NCI-H82 treated with DMSO at 0.1 percent for 48 hours (cell line): ENCODE measurements at regions not wholly inside any gene's neighbourhood (a gene's known extent, or its start where the extent isn't known, plus 50 kb on each side); places are given as distances from the start of the nearest gene placed in this dataset.

ENCODE experiments used
- DNase-seq: peaks from one replicate; lab custom pipeline; 2025; ENCODE audit not compliant: unreplicated experiment; lab: John Stamatoyannopoulos, UW

DNA sequence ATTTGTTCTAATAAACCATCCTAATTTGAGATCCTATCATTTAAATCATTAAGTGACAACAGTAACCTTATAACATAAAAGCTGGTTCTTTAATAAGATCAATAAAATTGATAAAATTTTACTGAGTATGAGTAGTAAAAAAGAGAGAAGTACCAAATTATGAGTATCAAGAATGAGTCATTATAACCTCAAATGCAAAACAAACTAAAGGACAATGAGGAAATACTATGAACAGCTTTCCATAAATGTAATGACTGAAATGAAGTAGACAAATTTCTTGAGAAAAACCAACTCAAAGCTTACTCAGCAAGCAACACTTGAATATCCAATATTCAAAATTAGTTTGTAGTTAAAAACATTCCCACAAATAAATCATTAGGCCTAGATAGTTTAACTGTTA is 433.0 kb downstream of the ZEB2 start:
- no peak for DNase-seq

DNA sequence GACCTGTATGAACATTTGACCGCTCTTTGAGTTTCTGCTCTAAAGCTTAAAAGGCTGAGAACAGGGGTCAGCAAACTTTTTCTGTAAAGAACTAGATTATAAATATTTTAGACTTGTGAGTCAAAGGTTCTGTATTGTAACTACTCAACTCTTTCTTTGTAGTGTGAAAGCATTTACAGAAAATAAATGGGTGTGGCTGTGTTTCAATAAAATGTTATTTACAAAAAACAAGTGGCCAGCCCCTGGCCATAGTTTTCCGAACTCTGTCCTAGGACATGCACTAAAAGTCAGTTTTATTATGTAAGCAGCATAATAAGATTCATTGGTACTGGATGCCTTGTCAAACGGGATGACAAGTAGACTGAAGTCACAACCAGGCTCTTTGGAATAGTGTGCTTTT is 434.9 kb downstream of the ZEB2 start:
- no peak for DNase-seq

GRCh38 chr2:144084114-144084661 is 435.7 kb downstream of the ZEB2 start:
- no peak for DNase-seq

GRCh38 chr2:144083211-144083610 is 436.7 kb downstream of the ZEB2 start:
- no peak for DNase-seq

DNA sequence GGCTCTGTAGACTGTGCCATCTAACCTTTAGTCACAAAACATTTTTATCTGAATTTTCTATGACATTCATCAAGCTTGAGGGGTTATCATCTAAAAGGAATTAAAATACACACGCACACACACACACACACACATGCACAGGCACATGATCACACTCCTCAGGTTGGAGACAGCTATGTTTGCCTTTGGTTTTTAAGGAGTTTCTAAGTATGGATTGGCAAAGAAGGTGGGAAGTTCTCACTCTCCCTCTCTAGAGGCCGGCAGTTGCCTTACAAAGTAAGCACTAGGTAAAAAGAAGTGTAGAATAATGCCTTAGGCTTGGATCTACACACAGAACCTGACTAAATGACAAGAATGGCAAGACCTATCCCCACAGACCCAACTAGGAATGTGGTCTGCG is 437.1 kb downstream of the ZEB2 start:
- no peak for DNase-seq

- no peak for DNase-seq
These were observed 437.6 kb downstream of the ZEB2 start for GRCh38 chr2:144082327-144082726.

GRCh38 chr2:144081272-144081671 is 438.6 kb downstream of the ZEB2 start:
- DNase-seq, result no peak

GRCh38 chr2:144079803-144080202 is 440.1 kb downstream of the ZEB2 start:
- no peak for DNase-seq

DNA sequence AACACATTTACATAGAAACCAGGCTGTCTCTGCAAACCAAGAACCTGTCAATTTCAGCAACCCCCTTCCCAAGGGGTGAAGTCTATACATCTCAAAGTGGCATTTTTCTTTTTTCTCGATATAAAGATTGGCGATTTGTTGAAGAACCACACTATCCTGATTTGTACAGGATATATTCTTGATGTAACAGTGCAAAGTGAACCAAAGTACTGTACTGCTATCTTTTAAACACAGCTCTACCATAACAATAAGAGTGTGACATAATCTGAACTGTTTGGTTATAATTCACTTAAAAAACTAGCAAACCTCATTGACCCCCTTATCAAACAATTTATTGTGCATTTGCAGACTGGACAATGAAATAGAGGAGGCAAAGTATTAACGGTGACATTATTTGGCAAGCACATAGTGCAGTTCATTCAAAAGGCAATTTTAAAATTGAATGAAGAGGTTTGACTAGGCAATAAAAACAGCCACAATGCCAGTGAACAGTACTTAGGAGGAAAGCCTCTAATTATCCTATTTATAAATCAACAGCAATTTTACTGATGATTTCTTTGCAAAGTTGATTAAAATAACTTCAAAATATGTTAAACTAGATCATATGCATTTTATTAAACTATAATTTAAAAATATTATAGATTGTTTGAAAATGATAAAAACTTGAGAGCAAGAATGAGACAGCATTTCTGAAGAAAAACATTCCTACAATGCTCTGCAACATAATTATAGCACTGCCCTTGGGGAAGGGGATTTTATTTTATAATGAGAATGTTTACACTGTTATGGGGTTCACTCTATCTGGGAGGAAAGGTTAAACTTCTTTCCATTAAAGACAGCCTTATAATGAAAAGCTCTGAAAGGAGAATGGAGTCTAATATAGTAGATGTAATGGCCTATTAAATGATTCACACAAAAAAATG is 440.9 kb downstream of the ZEB2 start:
- no peak for DNase-seq

DNA sequence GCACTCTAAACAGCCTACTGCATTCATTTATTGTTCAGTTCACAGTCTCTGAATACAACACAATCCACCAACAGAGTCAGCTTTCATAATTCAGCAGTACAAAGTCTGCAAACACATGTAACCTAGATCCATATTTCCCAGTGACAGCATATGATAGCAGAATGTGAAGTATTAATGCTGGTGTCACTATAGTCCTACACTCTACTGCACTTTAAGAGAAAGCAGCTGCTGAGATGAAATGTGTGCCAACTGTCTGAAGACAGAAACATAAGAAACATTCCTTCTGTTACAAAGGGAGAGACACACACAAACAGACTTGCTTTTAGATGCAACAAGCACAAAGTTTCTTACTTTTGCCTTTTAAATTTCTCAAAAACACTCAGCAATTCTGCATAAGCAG is 441.8 kb downstream of the ZEB2 start:
- no peak for DNase-seq

DNA sequence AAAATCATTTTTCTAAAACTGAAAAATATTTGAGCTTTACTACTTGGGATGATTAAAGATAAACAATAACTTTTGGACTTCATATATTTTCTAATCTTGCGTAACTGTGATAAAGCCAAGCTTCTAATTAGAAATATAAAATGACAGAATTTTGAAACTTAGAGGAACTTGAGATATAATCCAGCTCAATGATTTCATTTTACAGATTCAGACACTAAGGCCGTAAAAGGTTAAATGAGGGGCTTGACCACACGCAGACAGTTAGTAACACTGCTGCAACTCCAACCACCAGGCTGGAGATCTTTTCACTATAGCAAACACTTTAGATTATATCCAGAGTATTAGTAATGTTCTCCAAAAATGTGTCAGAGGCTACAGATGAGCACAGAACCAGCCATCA is 445.5 kb downstream of the ZEB2 start:
- no peak for DNase-seq

GRCh38 chr2:144071461-144071860 is 448.5 kb downstream of the ZEB2 start:
- DNase-seq, result no peak

- peak; percentile 93 for DNase-seq
These were observed 452.4 kb downstream of the ZEB2 start for GRCh38 chr2:144067506-144067905.

- no peak for DNase-seq
These were observed 456.3 kb downstream of the ZEB2 start for GRCh38 chr2:144063602-144064001.

DNA sequence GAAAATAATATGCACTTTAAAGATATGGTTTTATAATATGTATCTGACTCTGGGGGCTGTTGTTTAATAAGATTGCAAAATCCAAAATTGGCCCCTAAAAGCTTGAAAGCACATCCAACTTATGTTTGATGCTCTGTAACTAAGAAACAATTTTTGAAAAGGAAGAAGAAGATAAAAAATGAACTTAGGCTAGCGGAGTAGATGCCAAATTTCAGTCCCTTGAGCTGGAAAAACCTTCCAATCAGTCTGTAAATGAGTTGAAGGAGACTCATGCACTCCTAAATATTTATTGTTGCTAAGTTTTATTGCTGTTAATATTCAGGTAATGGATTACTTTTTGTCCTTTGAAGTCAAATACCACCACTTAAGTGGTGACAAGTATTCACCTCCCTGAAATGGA is 465.0 kb downstream of the ZEB2 start:
- no peak for DNase-seq

DNA sequence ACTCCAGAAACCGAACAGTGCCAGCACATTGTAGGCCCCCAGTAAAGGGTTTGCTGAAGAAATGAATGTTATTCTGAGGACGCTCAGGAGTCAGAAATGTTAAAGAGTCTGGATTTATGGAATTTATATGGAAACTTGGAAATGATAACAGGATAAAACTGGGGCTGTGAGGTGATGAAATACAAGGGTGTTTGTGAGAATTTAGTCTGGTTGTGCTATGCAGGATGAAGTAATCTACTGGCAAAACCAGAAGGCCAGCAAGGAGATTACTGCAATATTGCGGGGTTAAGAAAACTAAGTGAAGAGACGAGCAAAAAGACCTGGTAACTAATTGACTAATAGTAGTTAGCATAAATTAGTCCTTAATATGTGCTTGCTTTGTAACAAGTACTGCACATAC is 467.8 kb downstream of the ZEB2 start:
- DNase-seq, result no peak

DNA sequence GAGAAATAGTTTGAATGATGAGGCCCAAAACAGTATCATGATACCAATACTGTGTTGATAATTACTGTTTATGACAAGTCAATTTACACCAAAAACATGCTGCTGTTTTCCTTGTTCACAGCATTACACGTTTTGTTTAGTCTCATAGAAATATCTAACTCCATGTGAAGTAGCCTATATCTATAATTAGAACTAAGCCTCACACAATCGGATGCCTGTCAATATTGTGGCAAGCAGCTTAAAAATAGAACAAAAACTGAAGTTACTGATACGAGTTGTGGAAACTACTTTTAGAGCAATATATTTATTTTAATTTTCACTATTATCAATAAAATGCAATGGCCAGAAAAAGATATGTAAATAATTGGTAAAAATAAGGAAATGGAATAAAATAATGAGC is 470.8 kb downstream of the ZEB2 start:
- no peak for DNase-seq

- no peak for DNase-seq
These were observed 471.3 kb downstream of the ZEB2 start for GRCh38 chr2:144048631-144049060.

DNA sequence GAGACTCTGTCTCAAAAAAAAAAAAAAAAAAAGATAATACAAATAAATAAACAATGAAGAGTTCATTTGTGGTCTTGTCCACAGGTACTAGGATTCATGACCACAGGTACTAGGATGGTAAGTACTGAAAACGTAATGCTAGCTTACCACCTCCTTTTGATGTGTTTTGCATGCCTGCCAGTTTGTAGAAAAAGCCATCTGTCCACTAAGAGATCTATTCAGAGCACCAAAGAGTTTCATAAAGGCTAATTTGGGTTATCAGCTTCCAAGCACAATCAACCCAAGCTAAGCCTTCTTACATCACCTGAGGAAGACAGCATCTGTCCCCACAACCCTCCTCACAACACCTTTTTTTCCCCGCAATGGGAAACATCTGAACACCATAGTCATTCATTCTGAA is 477.2 kb downstream of the ZEB2 start:
- peak; percentile 65 for DNase-seq

GRCh38 chr2:144041612-144042011 is 478.3 kb downstream of the ZEB2 start:
- DNase-seq, result no peak

- DNase-seq, result no peak
These were observed 479.1 kb downstream of the ZEB2 start for GRCh38 chr2:144040834-144041233.

- DNase-seq, result no peak
These were observed 487.4 kb downstream of the ZEB2 start for GRCh38 chr2:144032566-144032965.

DNA sequence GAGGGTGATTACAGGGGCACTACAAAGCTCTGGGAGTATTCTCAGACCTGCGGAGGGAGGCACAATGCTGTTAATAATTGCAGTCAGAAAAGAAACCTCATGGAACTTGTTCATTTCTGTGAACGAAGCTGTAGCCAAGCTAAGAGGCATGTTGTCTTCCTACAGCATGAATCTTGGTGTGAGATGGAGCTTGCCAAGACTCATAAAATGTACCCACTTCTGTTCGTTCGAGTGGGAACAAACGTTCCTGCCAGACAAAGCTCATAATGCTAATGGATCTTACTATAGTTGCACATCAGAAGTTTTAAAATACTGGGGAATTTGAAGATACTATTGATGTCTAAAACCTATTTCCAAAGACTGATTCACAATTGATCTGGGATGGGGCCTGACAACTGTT is 489.1 kb downstream of the ZEB2 start:
- DNase-seq, result no peak
